H9 (cell line): ENCODE measurements at regions not wholly inside any gene's neighbourhood (a gene's known extent, or its start where the extent isn't known, plus 50 kb on each side); places are given as distances from the start of the nearest gene placed in this dataset.

ENCODE experiments used
- DNase-seq: peaks from one replicate; pipeline ENCODE4 v3.0.0-alpha.2; 2017
- H2AFZ ChIP-seq: one replicate; pipeline ENCODE4 v1.6.1; 2013; ENCODE audit warnings: mild to moderate bottlenecking, low read length, control low read depth, moderate library complexity
- H2AK5ac ChIP-seq: 2 replicates; pipeline ENCODE4 v1.6.1; 2013; ENCODE audit warnings: low read length, control low read depth, mixed read lengths; ENCODE audit not compliant: insufficient read length
- H2BK120ac ChIP-seq: one replicate; pipeline ENCODE4 v1.6.1; 2013; ENCODE audit warnings: low read depth, mild to moderate bottlenecking, low read length, control low read depth, inconsistent platforms; ENCODE audit not compliant: poor library complexity, severe bottlenecking
- H2BK12ac ChIP-seq: 2 replicates; pipeline ENCODE4 v1.6.1; 2013; ENCODE audit warnings: low read length, control low read depth, mixed read lengths, low read depth; ENCODE audit not compliant: insufficient read length
- H2BK15ac ChIP-seq: 2 replicates; pipeline ENCODE4 v1.6.1; 2013; ENCODE audit warnings: low read depth, low read length, control low read depth
- H2BK20ac ChIP-seq: one replicate; pipeline ENCODE4 v1.6.1; 2013; ENCODE audit warnings: low read depth, mild to moderate bottlenecking, low read length, control low read depth, inconsistent platforms; ENCODE audit not compliant: poor library complexity, severe bottlenecking
- H2BK5ac ChIP-seq: 2 replicates; pipeline ENCODE4 v1.6.1; 2013; ENCODE audit warnings: low read length, control low read depth, mixed read lengths; ENCODE audit not compliant: insufficient read length
- H3K14ac ChIP-seq: 2 replicates; pipeline ENCODE4 v1.6.1; 2013; ENCODE audit warnings: low read length, control low read depth; ENCODE audit not compliant: insufficient read depth
- H3K18ac ChIP-seq: 2 replicates; pipeline ENCODE4 v1.6.1; 2013; ENCODE audit warnings: low read depth, mild to moderate bottlenecking, mixed read lengths, low read length, control low read depth; ENCODE audit not compliant: insufficient read length
- H3K23ac ChIP-seq: 2 replicates; pipeline ENCODE4 v1.6.1; 2013; ENCODE audit warnings: low read length, control low read depth, mixed read lengths, low read depth; ENCODE audit not compliant: insufficient read length
- H3K23me2 ChIP-seq: 2 replicates; pipeline ENCODE4 v1.6.1; 2013; ENCODE audit warnings: low read depth, mild to moderate bottlenecking, mixed read lengths, low read length, control low read depth; ENCODE audit not compliant: insufficient read length, poor library complexity, severe bottlenecking
- H3K27ac ChIP-seq: 2 replicates; pipeline ENCODE4 v1.5.1; 2013; ENCODE audit warnings: low read length, control low read depth, mixed read lengths, low read depth; ENCODE audit not compliant: insufficient read length
- H3K27me3 ChIP-seq: 2 replicates; pipeline ENCODE4 v1.6.1; 2013; ENCODE audit warnings: low read length, control low read depth, inconsistent platforms; ENCODE audit not compliant: insufficient read depth
- H3K4ac ChIP-seq: 2 replicates; pipeline ENCODE4 v1.6.1; 2013; ENCODE audit warnings: low read depth, mild to moderate bottlenecking, control low read depth, inconsistent platforms, low read length, moderate library complexity
- H3K4me1 ChIP-seq: 2 replicates; pipeline ENCODE4 v1.6.1; 2013; ENCODE audit warnings: low read length, control low read depth, inconsistent platforms; ENCODE audit not compliant: insufficient read depth
- H3K4me2 ChIP-seq: 2 replicates; pipeline ENCODE4 v1.6.1; 2013; ENCODE audit warnings: low read length, control low read depth, mixed read lengths; ENCODE audit not compliant: insufficient read length, insufficient read depth
- H3K56ac ChIP-seq: 2 replicates; pipeline ENCODE4 v1.6.1; 2013; ENCODE audit warnings: low read depth, mild to moderate bottlenecking, mixed read lengths, low read length, control low read depth; ENCODE audit not compliant: insufficient read length
- H3K79me1 ChIP-seq: 2 replicates; pipeline ENCODE4 v1.6.1; 2013; ENCODE audit warnings: low read depth, mild to moderate bottlenecking, moderate library complexity, low read length, control low read depth, inconsistent platforms; ENCODE audit not compliant: insufficient read depth, poor library complexity, severe bottlenecking
- H3K79me2 ChIP-seq: 2 replicates; pipeline ENCODE4 v1.6.1; 2013; ENCODE audit warnings: low read length, control low read depth, inconsistent platforms; ENCODE audit not compliant: insufficient read depth
- H3K9ac ChIP-seq: 2 replicates; pipeline ENCODE4 v1.6.1; 2013; ENCODE audit warnings: low read length, control low read depth, mixed read lengths; ENCODE audit not compliant: insufficient read length; ENCODE audit errors: extremely low read depth
- H3K9me3 ChIP-seq: one replicate; pipeline ENCODE4 v1.6.1; 2013; ENCODE audit warnings: low read depth, low read length, inconsistent platforms; ENCODE audit not compliant: control insufficient read depth
- H3T11ph ChIP-seq: one replicate; pipeline ENCODE4 v1.6.1; 2013; ENCODE audit warnings: mild to moderate bottlenecking, low read length, control low read depth, inconsistent platforms
- H4K20me1 ChIP-seq: one replicate; pipeline ENCODE4 v1.6.1; 2013; ENCODE audit not compliant: control insufficient read depth, insufficient read length, insufficient read depth
- H4K5ac ChIP-seq: 2 replicates; pipeline ENCODE4 v1.6.1; 2013; ENCODE audit warnings: low read depth, mild to moderate bottlenecking, mixed read lengths, low read length, control low read depth; ENCODE audit not compliant: insufficient read length
- H4K8ac ChIP-seq: replicated peaks from 2 replicates; pipeline ENCODE4 v1.6.1; 2013; ENCODE audit warnings: low read length, control low read depth, mixed read lengths, low read depth; ENCODE audit not compliant: insufficient read length
- H4K91ac ChIP-seq: 2 replicates; pipeline ENCODE4 v1.6.1; 2013; ENCODE audit warnings: low read depth, mild to moderate bottlenecking, moderate library complexity, mixed read lengths, low read length, control low read depth; ENCODE audit not compliant: insufficient read length
- H3K27ac Mint-ChIP-seq, 3 experiments: 2 replicates in 2 of 3; 3 replicates in 1 of 3; pipeline ENCODE4 v1.8.0; 2020 to 2021; ENCODE audit warnings: mixed read lengths in 3 of 3, mild to moderate bottlenecking in 1 of 3, moderate library complexity in 1 of 3
- H3K27me3 Mint-ChIP-seq: 2 replicates; pipeline ENCODE4 v1.8.0; 2021; ENCODE audit warnings: low read depth, mild to moderate bottlenecking, moderate library complexity, mixed read lengths
- H3K36me3 Mint-ChIP-seq, 3 experiments: 2 replicates in 2 of 3; 3 replicates in 1 of 3; pipeline ENCODE4 v1.8.0; 2020 to 2021; ENCODE audit warnings: low read depth in 3 of 3, mixed read lengths in 3 of 3; ENCODE audit not compliant: insufficient read depth in 1 of 3
- H3K4me1 Mint-ChIP-seq, 2 experiments: 2 replicates each; pipeline ENCODE4 v1.8.0; 2020; ENCODE audit warnings: mixed read lengths in 2 of 2
- H3K4me3 Mint-ChIP-seq, 2 experiments: 2 replicates in 1 of 2; 3 replicates in 1 of 2; pipeline ENCODE4 v1.8.0; 2020 to 2021; ENCODE audit warnings: mild to moderate bottlenecking in 2 of 2, mixed read lengths in 2 of 2, moderate library complexity in 1 of 2
- H3K9me3 Mint-ChIP-seq, 2 experiments: 2 replicates in 1 of 2; 3 replicates in 1 of 2; pipeline ENCODE4 v1.8.0; 2020; ENCODE audit warnings: mild to moderate bottlenecking in 2 of 2, mixed read lengths in 2 of 2, moderate library complexity in 1 of 2
- WGBS: extraction: QIAGEN DNeasy Blood & Tissue Kit; methylation state at CpG from one replicate; pipeline ENCODE4 v1.1.7; 2013; ENCODE audit warnings: missing lambda C conversion rate, low lambda C conversion rate, mixed read lengths; ENCODE audit not compliant: insufficient read length; ENCODE audit errors: extremely low coverage; 5-methylcytosine and 5-hydroxymethylcytosine counted together
- TF ChIP-seq, protein P1 (sequence below): fragments of 200-600 bp; sonication (generic); conservative IDR thresholded peaks from 3 replicates; pipeline ENCODE4 v1.8.0; 2021; ENCODE audit warnings: antibody characterized with exemption, mild to moderate bottlenecking

DNA sequence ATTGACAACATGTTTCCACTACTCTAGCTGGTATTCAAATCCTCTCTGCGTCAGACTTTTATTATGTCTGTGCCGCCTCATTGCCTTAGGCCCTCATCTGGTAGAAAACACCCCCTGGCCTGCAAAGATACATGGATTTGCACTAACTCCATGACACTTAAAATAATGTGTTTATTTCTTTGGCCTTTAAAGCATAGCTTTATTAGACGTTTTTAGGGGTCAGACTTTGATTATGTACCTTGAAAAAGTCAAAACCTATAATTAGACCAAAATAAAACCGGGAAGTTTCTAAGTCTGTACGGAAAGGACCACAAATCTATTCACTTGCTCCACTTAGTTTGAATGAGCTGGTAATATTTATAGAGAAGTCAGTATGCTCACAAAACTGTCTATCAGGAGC is 357.9 kb upstream of the NOX3 start:
- TF ChIP-seq, protein P1, sequence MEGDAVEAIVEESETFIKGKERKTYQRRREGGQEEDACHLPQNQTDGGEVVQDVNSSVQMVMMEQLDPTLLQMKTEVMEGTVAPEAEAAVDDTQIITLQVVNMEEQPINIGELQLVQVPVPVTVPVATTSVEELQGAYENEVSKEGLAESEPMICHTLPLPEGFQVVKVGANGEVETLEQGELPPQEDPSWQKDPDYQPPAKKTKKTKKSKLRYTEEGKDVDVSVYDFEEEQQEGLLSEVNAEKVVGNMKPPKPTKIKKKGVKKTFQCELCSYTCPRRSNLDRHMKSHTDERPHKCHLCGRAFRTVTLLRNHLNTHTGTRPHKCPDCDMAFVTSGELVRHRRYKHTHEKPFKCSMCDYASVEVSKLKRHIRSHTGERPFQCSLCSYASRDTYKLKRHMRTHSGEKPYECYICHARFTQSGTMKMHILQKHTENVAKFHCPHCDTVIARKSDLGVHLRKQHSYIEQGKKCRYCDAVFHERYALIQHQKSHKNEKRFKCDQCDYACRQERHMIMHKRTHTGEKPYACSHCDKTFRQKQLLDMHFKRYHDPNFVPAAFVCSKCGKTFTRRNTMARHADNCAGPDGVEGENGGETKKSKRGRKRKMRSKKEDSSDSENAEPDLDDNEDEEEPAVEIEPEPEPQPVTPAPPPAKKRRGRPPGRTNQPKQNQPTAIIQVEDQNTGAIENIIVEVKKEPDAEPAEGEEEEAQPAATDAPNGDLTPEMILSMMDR = no peak
- Mint-ChIP-seq H3K4me3 (no peak overlapping the region), H3K27me3 (no peaks in the 10 kb centered on the region), H3K9me3 (no peaks in the 10 kb centered on the region; a peak in 1 of 5 replicates), H3K27ac (no peak overlapping the region), H3K36me3 (no peaks in the 10 kb centered on the region), H3K4me1 (peaks cover 2 to 14% of the 10 kb centered on the region in 2 experiments)
- Histone ChIP-seq H2AFZ (no peak overlapping the region), H3K27ac (no peak overlapping the region), H3T11ph (no peak overlapping the region), H3K4me1 (no peaks in the 10 kb centered on the region), H3K14ac (no peak overlapping the region), H3K23ac (no peak overlapping the region), H3K4ac (no peak overlapping the region), H3K79me1 (no peaks in the 10 kb centered on the region), H3K9me3 (no peaks in the 10 kb centered on the region), H2BK12ac (no peak overlapping the region), H3K4me2 (no peak overlapping the region), H2BK20ac (no peak overlapping the region), H3K56ac (no peak overlapping the region), H4K91ac (no peak overlapping the region), H3K9ac (no peak overlapping the region), H2BK5ac (no peak overlapping the region), H4K5ac (no peak overlapping the region), H3K27me3 (no peaks in the 10 kb centered on the region), H2BK120ac (no peak overlapping the region), H2AK5ac (no peak overlapping the region), H2BK15ac (no peak overlapping the region), H4K20me1 (no peaks in the 10 kb centered on the region), H3K18ac (no peak overlapping the region), H3K23me2 (no peaks in the 10 kb centered on the region), H3K79me2 (no peaks in the 10 kb centered on the region), H4K8ac (no peak overlapping the region)
- no CpG with 5 or more reads among the region's 5 CpGs for WGBS
- no peak for DNase-seq
